Omental fat pad (tissue), 3 donors: ENCODE measurements at regions not wholly inside any gene's neighbourhood (a gene's known extent, or its start where the extent isn't known, plus 50 kb on each side); places are given as distances from the start of the nearest gene placed in this dataset.
"Not testable (repeated sequence)": the region's sequence is repeated elsewhere in the genome, so short reads cannot be mapped to it uniquely, and the experiment has no call there.

Experiments used
- ATAC-seq: fragments of 150-250 bp; one replicate; pipeline ENCODE4 v1.9.1; 2016; ENCODE audit warnings: mild to moderate bottlenecking, moderate library complexity; ENCODE audit not compliant: low FRiP score
- DNase-seq: peaks from one replicate; pipeline ENCODE4 v3.0.0-alpha.2; 2019; ENCODE audit warnings: low spot score
- CTCF ChIP-seq, 3 donors: fragments of 450-650 bp; IDR thresholded peaks; one replicate each; pipeline ENCODE4 v1.5.1; 2016 to 2017; ENCODE audit warnings: antibody characterized with exemption in 3 of 3, mild to moderate bottlenecking in 3 of 3, moderate library complexity in 2 of 3

- TF ChIP-seq CTCF (IDR thresholded peaks at IDR 0.05), result no peak
- DNase-seq, result no peak
- no peak for ATAC-seq
These were observed 77.7 kb downstream of the C9orf152 start for GRCh38 chr9:110130211-110130610.

DNA sequence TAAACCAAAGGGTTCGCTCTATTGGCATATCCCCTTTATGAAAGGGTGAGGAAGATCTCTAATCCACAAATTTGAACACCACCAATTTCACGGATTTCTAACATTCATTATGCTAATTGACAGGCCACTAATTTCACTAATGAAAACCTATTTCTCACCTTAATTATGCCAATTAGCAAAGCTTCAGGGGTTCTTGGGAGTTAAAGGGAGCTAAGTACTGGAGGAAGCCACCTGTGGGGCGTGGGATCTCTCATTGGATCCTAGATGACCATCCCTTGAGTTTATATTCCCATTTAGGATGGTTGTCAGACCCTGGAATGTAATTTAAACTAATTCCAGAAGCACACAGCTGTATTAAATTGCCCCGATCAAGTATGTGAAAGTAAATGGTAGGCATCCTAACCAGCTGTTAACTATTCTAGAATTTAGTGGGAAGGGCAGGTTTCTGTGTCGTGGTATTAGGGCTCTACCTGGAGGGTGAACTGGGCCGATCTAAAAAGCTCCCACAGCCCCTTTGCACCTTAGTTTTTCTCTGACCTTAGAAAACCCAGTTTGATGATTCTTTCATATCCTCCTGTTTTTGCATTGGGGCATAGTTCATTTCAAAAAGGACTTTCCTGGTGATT is 77.1 kb downstream of the C9orf152 start:
- TF ChIP-seq CTCF (IDR thresholded peaks at IDR 0.05), result no peak
- ATAC-seq, result no peak
- DNase-seq, result no peak

GRCh38 chr9:110131499-110131898 is 76.5 kb downstream of the C9orf152 start:
- no peak for DNase-seq
- TF ChIP-seq CTCF (IDR thresholded peaks at IDR 0.05), result no peak
- no peak for ATAC-seq

GRCh38 chr9:110132531-110132930 is 75.4 kb downstream of the C9orf152 start:
- ATAC-seq, DNase-seq: not testable (repeated sequence)

DNA sequence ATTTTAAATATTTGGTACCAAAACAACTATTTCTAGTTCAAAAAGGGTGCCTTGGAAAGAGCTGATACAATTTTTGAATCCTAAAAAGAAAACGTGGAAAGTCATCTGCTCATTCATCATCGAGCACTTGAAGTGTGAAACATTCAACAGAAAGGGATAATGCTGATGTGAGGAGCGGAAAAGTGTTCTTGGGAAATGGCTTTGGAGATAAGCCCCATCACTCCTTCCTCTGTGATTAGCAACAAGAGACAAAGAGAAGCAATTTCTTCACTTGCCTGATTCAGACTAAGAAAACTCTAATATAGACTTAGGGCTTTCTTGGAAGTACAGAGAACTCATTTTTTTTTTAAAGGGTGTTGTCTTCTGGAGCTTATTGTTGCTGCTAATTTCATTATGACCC is 74.9 kb downstream of the C9orf152 start:
- no peak for TF ChIP-seq CTCF (IDR thresholded peaks at IDR 0.05)
- DNase-seq, result no peak
- ATAC-seq, result peak; percentile 60

GRCh38 chr9:110133608-110134210 is 74.2 kb downstream of the C9orf152 start:
- DNase-seq (no peak), ATAC-seq (peak; percentile 89)
- no peak for TF ChIP-seq CTCF (IDR thresholded peaks at IDR 0.05)

- DNase-seq, result no peak
- no peak for ATAC-seq
- TF ChIP-seq CTCF (IDR thresholded peaks at IDR 0.05), result no peak
These were observed 72.1 kb downstream of the C9orf152 start for GRCh38 chr9:110135846-110136245.
